ENCODE measurements at regions not wholly inside any gene's neighbourhood (a gene's known extent, or its start where the extent isn't known, plus 50 kb on each side); places are given as distances from the start of the nearest gene placed in this dataset.

- H3K4me3 ChIP-seq (replicated peaks; ENCODE audit: low read depth, low read length), result no peak overlapping the region
- TF ChIP-seq, protein P1, sequence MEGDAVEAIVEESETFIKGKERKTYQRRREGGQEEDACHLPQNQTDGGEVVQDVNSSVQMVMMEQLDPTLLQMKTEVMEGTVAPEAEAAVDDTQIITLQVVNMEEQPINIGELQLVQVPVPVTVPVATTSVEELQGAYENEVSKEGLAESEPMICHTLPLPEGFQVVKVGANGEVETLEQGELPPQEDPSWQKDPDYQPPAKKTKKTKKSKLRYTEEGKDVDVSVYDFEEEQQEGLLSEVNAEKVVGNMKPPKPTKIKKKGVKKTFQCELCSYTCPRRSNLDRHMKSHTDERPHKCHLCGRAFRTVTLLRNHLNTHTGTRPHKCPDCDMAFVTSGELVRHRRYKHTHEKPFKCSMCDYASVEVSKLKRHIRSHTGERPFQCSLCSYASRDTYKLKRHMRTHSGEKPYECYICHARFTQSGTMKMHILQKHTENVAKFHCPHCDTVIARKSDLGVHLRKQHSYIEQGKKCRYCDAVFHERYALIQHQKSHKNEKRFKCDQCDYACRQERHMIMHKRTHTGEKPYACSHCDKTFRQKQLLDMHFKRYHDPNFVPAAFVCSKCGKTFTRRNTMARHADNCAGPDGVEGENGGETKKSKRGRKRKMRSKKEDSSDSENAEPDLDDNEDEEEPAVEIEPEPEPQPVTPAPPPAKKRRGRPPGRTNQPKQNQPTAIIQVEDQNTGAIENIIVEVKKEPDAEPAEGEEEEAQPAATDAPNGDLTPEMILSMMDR (IDR thresholded peaks at IDR 0.05; ENCODE audit: low read depth, low read length, missing control alignments), result no peak
- no peak for DNase-seq (ENCODE audit: extremely low read depth, low read depth)
These were observed 81.7 kb upstream of the VANGL1 start for GRCh38 chr1:115560027-115560426.

GRCh38 chr1:115558275-115558674, 83.5 kb upstream of the VANGL1 start:
- no peak for DNase-seq (ENCODE audit: extremely low read depth, low read depth)
- H3K4me3 ChIP-seq (replicated peaks; ENCODE audit: low read depth, low read length), result no peak overlapping the region
- TF ChIP-seq, protein P1 (IDR thresholded peaks at IDR 0.05; ENCODE audit: low read depth, low read length, missing control alignments), result no peak

DNA sequence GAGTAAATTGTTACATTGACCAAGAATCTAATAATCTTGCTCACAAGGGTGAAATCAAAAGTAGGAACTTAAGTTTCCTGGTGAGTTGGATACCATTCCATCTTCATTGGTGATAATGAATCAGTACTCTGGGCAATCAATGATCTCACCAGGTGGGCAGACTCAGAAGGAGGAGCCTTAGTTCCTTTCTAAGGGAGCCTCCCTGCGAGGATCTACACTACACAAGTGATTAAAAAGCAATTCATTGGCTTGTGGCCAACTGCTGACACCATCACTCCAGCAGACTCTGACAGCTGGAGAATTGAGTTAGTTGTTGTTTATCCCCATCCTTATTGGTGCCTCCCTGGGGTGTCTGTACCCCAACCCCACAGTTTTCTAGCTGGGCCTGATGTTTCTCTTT, 84.1 kb upstream of the VANGL1 start:
- DNase-seq (ENCODE audit: extremely low read depth, low read depth), result no peak
- no peak overlapping the region for H3K4me3 ChIP-seq (replicated peaks; ENCODE audit: low read depth, low read length)
- TF ChIP-seq, protein P1 (IDR thresholded peaks at IDR 0.05; ENCODE audit: low read depth, low read length, missing control alignments), result no peak

DNA sequence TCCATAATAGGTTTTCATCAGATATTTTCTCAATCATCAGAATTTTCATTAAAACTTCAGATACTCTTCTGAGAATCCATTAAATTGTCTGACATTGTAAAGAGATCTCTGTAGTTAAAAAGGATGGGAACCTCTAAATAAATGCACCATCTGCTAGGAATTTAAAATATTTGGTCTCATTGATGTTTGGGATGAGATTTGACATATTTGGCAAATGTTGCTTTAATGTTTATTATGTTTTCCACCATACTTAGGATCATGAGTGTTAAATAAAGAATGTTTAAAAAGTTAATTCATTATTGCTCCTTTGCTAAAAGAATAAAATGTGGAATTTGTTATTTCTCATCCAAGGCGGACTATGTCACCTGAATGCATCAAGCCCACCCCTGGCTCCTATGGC, 85.5 kb upstream of the VANGL1 start:
- DNase-seq (ENCODE audit: extremely low read depth, low read depth), result no peak
- H3K4me3 ChIP-seq (replicated peaks; ENCODE audit: low read depth, low read length), result no peak overlapping the region
- TF ChIP-seq, protein P1 (IDR thresholded peaks at IDR 0.05; ENCODE audit: low read depth, low read length, missing control alignments), result no peak

- peak; percentile 37 for DNase-seq (ENCODE audit: extremely low read depth, low read depth)
- no peak overlapping the region for H3K4me3 ChIP-seq (replicated peaks; ENCODE audit: low read depth, low read length)
- TF ChIP-seq, protein P1 (IDR thresholded peaks at IDR 0.05; ENCODE audit: low read depth, low read length, missing control alignments), result no peak
These were observed 86.3 kb upstream of the VANGL1 start for GRCh38 chr1:115555446-115555845.

GRCh38 chr1:115547696-115548095, 94.1 kb upstream of the VANGL1 start:
- no peak for DNase-seq (ENCODE audit: extremely low read depth, low read depth)
- TF ChIP-seq, protein P1 (IDR thresholded peaks at IDR 0.05; ENCODE audit: low read depth, low read length, missing control alignments), result no peak
- no peak overlapping the region for H3K4me3 ChIP-seq (replicated peaks; ENCODE audit: low read depth, low read length)

DNA sequence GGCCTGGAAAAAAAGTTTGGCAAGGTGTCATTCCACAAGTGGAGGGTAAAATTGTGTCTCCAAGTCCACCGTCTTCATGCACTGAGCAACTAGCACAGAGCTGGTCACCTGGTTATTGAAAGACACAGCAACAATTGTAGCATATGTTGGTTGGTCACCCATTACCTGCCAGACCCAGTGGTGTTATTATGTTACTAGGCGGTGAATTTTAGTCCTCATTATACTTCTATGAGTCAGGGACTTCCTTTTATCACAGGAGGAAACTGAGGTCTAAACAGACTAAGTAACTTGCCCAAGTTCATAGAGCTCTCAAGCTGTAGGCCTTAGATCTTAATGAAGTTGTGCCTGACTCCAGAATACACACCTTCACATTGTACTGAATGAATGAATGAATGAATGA, 94.9 kb upstream of the VANGL1 start:
- H3K4me3 ChIP-seq (replicated peaks; ENCODE audit: low read depth, low read length), result no peak overlapping the region
- no peak for DNase-seq (ENCODE audit: extremely low read depth, low read depth)

More for the DNA sequence above, 94.9 kb upstream of the VANGL1 start:
- TF ChIP-seq, protein P1 (IDR thresholded peaks at IDR 0.05; ENCODE audit: low read depth, low read length, missing control alignments), result no peak
